Liver (tissue), 8 donors: ENCODE measurements at regions not wholly inside any gene's neighbourhood (a gene's known extent, or its start where the extent isn't known, plus 50 kb on each side); places are given as distances from the start of the nearest gene placed in this dataset.

Experiments used
- DNase-seq: peaks from one replicate; pipeline ENCODE4 v3.0.0-alpha.2; 2017; ENCODE audit warnings: low spot score
- H3K27ac ChIP-seq, 2 donors: one replicate each; pipeline ENCODE4 v1.7.0; 2013; ENCODE audit warnings: inconsistent platforms in 2 of 2, low read length in 2 of 2, control low read depth in 1 of 2, low read depth in 1 of 2, mild to moderate bottlenecking in 1 of 2
- H3K27me3 ChIP-seq, 4 donors: one replicate each; pipeline versions ENCODE4 v1.6.1 to v1.7.0; 2013; ENCODE audit warnings: low read length in 3 of 4, inconsistent platforms in 1 of 4, mild to moderate bottlenecking in 1 of 4, moderate library complexity in 1 of 4; ENCODE audit not compliant: control insufficient read depth in 4 of 4, insufficient read depth in 4 of 4
- H3K36me3 ChIP-seq, 4 donors: one replicate each; pipeline versions ENCODE4 v1.6.1 to v1.7.0; 2013; ENCODE audit warnings: low read length in 3 of 4, mild to moderate bottlenecking in 3 of 4, low read depth in 1 of 4, moderate library complexity in 1 of 4; ENCODE audit not compliant: control insufficient read depth in 4 of 4, insufficient read depth in 3 of 4
- H3K4me1 ChIP-seq, 4 donors: one replicate each; pipeline versions ENCODE4 v1.6.1 to v1.7.0; 2013; ENCODE audit warnings: low read length in 3 of 4, mild to moderate bottlenecking in 3 of 4, moderate library complexity in 1 of 4; ENCODE audit not compliant: control insufficient read depth in 4 of 4, insufficient read depth in 4 of 4
- H3K4me3 ChIP-seq, 3 donors: one replicate each; pipeline versions ENCODE4 v1.6.1 to v1.7.0; 2013; ENCODE audit warnings: low read length in 3 of 3, control low read depth in 1 of 3, low read depth in 1 of 3, mild to moderate bottlenecking in 1 of 3
- H3K9ac ChIP-seq, 2 donors: one replicate each; pipeline ENCODE4 v1.7.0; 2013; ENCODE audit warnings: low read length in 2 of 2, mild to moderate bottlenecking in 2 of 2, moderate library complexity in 2 of 2, control low read depth in 1 of 2, low read depth in 1 of 2
- H3K9me3 ChIP-seq, 4 donors: one replicate each; pipeline versions ENCODE4 v1.6.1 to v1.7.0; 2013; ENCODE audit warnings: low read length in 3 of 4; ENCODE audit not compliant: control insufficient read depth in 4 of 4
- ATF3 ChIP-seq: IDR thresholded peaks from 2 replicates; pipeline ENCODE4 v1.6.1; 2016; ENCODE audit warnings: antibody characterized with exemption
- CTCF ChIP-seq: fragments of 150-350 bp; IDR thresholded peaks from 2 replicates; pipeline ENCODE4 v1.5.1; 2017; ENCODE audit warnings: improper control_type of control experiment, low read depth, low read length; ENCODE audit not compliant: missing input control
- EGR1 ChIP-seq, 2 donors: IDR thresholded peaks; 2 replicates each; pipeline ENCODE4 v1.6.1; 2016 to 2018; ENCODE audit warnings: antibody characterized with exemption in 2 of 2, low read depth in 2 of 2
- FOXA1 ChIP-seq: IDR thresholded peaks from 2 replicates; pipeline ENCODE4 v1.6.1; 2016; ENCODE audit warnings: antibody characterized with exemption
- FOXA2 ChIP-seq: IDR thresholded peaks from 2 replicates; pipeline ENCODE4 v1.6.1; 2016; ENCODE audit warnings: antibody characterized with exemption
- GABPA ChIP-seq, 2 donors: IDR thresholded peaks in 1 of 2; conservative IDR thresholded peaks in 1 of 2; 2 replicates each; pipeline ENCODE4 v1.6.1; 2016; ENCODE audit warnings: antibody characterized with exemption in 2 of 2, mild to moderate bottlenecking in 1 of 2, moderate library complexity in 1 of 2
- HNF4A ChIP-seq, 2 donors: conservative IDR thresholded peaks; 2 replicates each; pipeline ENCODE4 v1.6.1; 2016; ENCODE audit warnings: antibody characterized with exemption in 2 of 2, mild to moderate bottlenecking in 2 of 2
- HNF4G ChIP-seq: IDR thresholded peaks from 2 replicates; pipeline ENCODE4 v1.6.1; 2016; ENCODE audit warnings: antibody characterized with exemption
- JUND ChIP-seq, 2 donors: IDR thresholded peaks; 2 replicates each; pipeline ENCODE4 v1.6.1; 2016; ENCODE audit warnings: antibody characterized with exemption in 2 of 2
- MAX ChIP-seq: IDR thresholded peaks from 2 replicates; pipeline ENCODE4 v1.6.1; 2016; ENCODE audit warnings: antibody characterized with exemption
- NR2F2 ChIP-seq: IDR thresholded peaks from 2 replicates; pipeline ENCODE4 v1.6.1; 2016; ENCODE audit warnings: antibody characterized with exemption
- RAD21 ChIP-seq, 2 donors: IDR thresholded peaks; 2 replicates each; pipeline ENCODE4 v1.6.1; 2016; ENCODE audit warnings: antibody characterized with exemption in 2 of 2, mild to moderate bottlenecking in 2 of 2
- RXRA ChIP-seq, 2 donors: IDR thresholded peaks; 2 replicates each; pipeline ENCODE4 v1.6.1; 2017 to 2018; ENCODE audit warnings: antibody characterized with exemption in 2 of 2, mild to moderate bottlenecking in 1 of 2
- SP1 ChIP-seq: IDR thresholded peaks from 2 replicates; pipeline ENCODE4 v1.6.1; 2018; ENCODE audit warnings: antibody characterized with exemption, mild to moderate bottlenecking
- TAF1 ChIP-seq: conservative IDR thresholded peaks from 2 replicates; pipeline ENCODE4 v1.6.1; 2016; ENCODE audit warnings: antibody characterized with exemption, mild to moderate bottlenecking
- YY1 ChIP-seq: IDR thresholded peaks from 2 replicates; pipeline ENCODE4 v1.6.1; 2016; ENCODE audit warnings: antibody characterized with exemption, mild to moderate bottlenecking
- WGBS: extraction: QIAGEN DNeasy Blood & Tissue Kit; methylation state at CpG from one replicate; pipeline ENCODE4 v1.1.7; 2013; 5-methylcytosine and 5-hydroxymethylcytosine counted together
- TF ChIP-seq, protein P1 (sequence below): IDR thresholded peaks from 2 replicates; pipeline ENCODE4 v1.6.1; 2016; ENCODE audit warnings: antibody characterized with exemption, mild to moderate bottlenecking
- TF ChIP-seq, protein P2 (sequence below): IDR thresholded peaks from 2 replicates; pipeline ENCODE4 v1.6.1; 2016; ENCODE audit warnings: antibody characterized with exemption
- donor health status: healthy.
- donor health status: healthy.
- donor health status: healthy.
- donor health status: healthy.
- donor health status: healthy.

DNA sequence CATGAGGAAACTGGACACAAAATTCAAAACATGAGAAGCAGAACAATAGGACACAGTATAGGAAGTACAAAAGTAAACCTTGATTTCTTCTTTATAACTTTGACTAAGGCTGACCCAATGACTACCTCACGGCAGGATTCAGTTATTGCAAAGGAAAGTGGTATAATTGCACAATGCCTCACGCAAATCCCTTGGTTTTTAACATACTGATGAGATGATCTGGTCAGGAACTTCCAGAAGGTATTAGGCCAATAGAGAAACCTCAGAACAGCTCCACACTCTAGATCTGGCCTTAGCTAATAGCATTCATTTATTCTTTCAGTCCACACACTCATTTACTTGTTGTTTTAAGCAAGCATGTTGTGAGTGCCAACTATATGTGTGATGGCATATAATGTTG, 1526.9 kb upstream of the ACVR2A start:
- TF ChIP-seq, protein P1, sequence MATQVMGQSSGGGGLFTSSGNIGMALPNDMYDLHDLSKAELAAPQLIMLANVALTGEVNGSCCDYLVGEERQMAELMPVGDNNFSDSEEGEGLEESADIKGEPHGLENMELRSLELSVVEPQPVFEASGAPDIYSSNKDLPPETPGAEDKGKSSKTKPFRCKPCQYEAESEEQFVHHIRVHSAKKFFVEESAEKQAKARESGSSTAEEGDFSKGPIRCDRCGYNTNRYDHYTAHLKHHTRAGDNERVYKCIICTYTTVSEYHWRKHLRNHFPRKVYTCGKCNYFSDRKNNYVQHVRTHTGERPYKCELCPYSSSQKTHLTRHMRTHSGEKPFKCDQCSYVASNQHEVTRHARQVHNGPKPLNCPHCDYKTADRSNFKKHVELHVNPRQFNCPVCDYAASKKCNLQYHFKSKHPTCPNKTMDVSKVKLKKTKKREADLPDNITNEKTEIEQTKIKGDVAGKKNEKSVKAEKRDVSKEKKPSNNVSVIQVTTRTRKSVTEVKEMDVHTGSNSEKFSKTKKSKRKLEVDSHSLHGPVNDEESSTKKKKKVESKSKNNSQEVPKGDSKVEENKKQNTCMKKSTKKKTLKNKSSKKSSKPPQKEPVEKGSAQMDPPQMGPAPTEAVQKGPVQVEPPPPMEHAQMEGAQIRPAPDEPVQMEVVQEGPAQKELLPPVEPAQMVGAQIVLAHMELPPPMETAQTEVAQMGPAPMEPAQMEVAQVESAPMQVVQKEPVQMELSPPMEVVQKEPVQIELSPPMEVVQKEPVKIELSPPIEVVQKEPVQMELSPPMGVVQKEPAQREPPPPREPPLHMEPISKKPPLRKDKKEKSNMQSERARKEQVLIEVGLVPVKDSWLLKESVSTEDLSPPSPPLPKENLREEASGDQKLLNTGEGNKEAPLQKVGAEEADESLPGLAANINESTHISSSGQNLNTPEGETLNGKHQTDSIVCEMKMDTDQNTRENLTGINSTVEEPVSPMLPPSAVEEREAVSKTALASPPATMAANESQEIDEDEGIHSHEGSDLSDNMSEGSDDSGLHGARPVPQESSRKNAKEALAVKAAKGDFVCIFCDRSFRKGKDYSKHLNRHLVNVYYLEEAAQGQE: no peak
- no peak for TF ChIP-seq NR2F2
- no peak for TF ChIP-seq RXRA (IDR thresholded peaks at IDR 0.05)
- TF ChIP-seq RAD21 (IDR thresholded peaks at IDR 0.05): no peak
- TF ChIP-seq EGR1 (IDR thresholded peaks at IDR 0.05; ENCODE audit: low read depth in 2 of 2): no peak
- no peak for TF ChIP-seq CTCF
- no peak for TF ChIP-seq FOXA1
- TF ChIP-seq, protein P2, sequence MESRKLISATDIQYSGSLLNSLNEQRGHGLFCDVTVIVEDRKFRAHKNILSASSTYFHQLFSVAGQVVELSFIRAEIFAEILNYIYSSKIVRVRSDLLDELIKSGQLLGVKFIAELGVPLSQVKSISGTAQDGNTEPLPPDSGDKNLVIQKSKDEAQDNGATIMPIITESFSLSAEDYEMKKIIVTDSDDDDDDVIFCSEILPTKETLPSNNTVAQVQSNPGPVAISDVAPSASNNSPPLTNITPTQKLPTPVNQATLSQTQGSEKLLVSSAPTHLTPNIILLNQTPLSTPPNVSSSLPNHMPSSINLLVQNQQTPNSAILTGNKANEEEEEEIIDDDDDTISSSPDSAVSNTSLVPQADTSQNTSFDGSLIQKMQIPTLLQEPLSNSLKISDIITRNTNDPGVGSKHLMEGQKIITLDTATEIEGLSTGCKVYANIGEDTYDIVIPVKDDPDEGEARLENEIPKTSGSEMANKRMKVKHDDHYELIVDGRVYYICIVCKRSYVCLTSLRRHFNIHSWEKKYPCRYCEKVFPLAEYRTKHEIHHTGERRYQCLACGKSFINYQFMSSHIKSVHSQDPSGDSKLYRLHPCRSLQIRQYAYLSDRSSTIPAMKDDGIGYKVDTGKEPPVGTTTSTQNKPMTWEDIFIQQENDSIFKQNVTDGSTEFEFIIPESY: no peak
- no peak for TF ChIP-seq ATF3
- no peak for TF ChIP-seq FOXA2
- TF ChIP-seq GABPA (IDR thresholded peaks at IDR 0.05 in 1 of 2, conservative IDR thresholded peaks at IDR 0.05 in 1 of 2): no peak
- no peak for TF ChIP-seq HNF4G
- no peak for TF ChIP-seq SP1
- no peak for TF ChIP-seq JUND (IDR thresholded peaks at IDR 0.05)
- TF ChIP-seq MAX: no peak
- TF ChIP-seq YY1: no peak
- no peak for TF ChIP-seq HNF4A (conservative IDR thresholded peaks at IDR 0.05)
- Histone ChIP-seq H3K9me3 (no peaks in the 10 kb centered on the region), H3K4me3 (no peak overlapping the region), H3K27me3 (peaks cover 0 to 4% (median 0%) of the 10 kb centered on the region in 4 donors), H3K9ac (no peak overlapping the region), H3K4me1 (no peaks in the 10 kb centered on the region), H3K36me3 (no peaks in the 10 kb centered on the region), H3K27ac (no peak overlapping the region)
- no peak for DNase-seq
- WGBS: 68% methylated on average over 2 of the region's 2 CpGs

- Histone ChIP-seq H3K4me1 (peaks cover 0 to 7% (median 1%) of the 10 kb centered on the region in 4 donors), H3K27ac (no peak overlapping the region), H3K4me3 (no peak overlapping the region), H3K9ac (no peak overlapping the region), H3K36me3 (no peaks in the 10 kb centered on the region), H3K9me3 (no peaks in the 10 kb centered on the region), H3K27me3 (no peaks in the 10 kb centered on the region)
- 5% methylated on average over 2 of the region's 2 CpGs for WGBS
- DNase-seq: no peak
- no peak for TF ChIP-seq FOXA1
- TF ChIP-seq FOXA2: no peak
- peak; percentile 48 for TF ChIP-seq CTCF
- TF ChIP-seq TAF1: no peak
- TF ChIP-seq, protein P1: no peak
- TF ChIP-seq YY1: no peak
- no peak for TF ChIP-seq RXRA (IDR thresholded peaks at IDR 0.05)
- TF ChIP-seq RAD21 (IDR thresholded peaks at IDR 0.05): peak; percentile 80 to 83
- no peak for TF ChIP-seq HNF4G
- TF ChIP-seq EGR1 (IDR thresholded peaks at IDR 0.05; ENCODE audit: low read depth in 2 of 2): no peak
- TF ChIP-seq MAX: no peak
These were observed 1531.9 kb upstream of the ACVR2A start for GRCh38 chr2:146312899-146313298.
